ENCODE measurements at regions not wholly inside any gene's neighbourhood (a gene's known extent, or its start where the extent isn't known, plus 50 kb on each side); places are given as distances from the start of the nearest gene placed in this dataset.
"Not testable (repeated sequence)": the region's sequence is repeated elsewhere in the genome, so short reads cannot be mapped to it uniquely, and the experiment has no call there.

DNA sequence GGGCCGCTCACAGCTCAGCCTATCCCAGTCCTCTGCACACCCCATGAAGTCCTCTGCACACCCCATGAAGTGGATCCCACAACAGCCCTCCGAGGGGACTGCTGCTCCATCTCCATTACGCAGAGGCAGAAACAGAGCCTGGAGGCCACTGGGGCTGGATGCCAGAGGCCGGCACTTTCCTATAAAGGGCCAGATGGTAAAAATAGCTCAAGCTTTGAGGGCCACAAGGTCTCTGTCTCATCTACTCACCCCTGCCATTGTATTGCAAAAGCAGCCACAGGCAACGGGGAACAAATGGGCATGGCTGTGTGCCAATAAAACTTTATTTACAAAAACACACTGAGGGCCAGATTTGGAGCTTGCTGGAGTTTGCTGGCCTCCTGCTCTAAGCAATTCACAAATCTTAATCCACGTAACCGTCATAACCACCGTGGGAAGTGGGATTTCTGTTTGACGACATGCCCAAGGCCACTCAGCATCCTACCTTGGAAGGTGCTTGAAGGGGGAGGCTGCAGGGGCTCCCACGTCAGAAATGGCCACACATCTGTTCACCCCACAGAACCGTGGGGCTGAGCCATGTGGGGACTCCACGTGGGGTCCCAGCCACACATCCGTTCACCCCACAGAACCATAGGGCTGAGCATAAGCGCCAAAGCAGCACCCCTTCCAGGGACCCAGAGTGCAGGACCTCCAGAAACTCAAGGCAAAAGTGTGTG, 92.0 kb downstream of the NCOR2 start:
- DNase-seq (ENCODE audit: low read depth): no peak

- DNase-seq (ENCODE audit: low read depth): no peak
These were observed 92.7 kb downstream of the NCOR2 start for GRCh38 chr12:124474709-124475108.

DNA sequence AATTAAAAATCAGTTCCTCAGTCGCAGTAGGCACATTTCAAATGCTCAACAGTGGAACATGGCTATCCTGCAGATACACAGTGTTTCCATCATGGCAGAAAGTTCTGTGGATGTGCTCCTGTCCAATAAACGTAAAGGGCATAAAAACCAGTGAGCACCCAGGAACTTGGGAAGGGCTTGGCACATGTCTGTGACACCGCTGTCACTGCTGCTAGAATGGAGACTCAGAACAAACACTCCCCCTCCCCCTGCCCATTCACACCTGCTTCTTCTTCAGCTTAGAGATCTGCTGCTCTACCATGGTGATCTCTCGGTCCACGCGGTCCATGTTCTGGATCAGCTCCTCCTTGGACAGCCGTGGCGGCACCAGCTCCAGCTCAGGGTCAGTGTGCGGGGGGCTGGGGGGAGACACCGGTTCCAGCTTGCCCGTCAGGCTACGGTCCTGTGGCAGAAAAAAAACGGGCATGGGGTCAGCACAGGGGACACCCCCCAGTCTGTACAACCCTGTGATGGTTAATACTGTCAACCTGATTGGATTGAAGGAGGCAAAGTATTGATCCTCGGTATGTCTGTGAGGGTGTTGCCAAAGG, 94.6 kb downstream of the NCOR2 start:
- no peak for DNase-seq (ENCODE audit: low read depth)

DNA sequence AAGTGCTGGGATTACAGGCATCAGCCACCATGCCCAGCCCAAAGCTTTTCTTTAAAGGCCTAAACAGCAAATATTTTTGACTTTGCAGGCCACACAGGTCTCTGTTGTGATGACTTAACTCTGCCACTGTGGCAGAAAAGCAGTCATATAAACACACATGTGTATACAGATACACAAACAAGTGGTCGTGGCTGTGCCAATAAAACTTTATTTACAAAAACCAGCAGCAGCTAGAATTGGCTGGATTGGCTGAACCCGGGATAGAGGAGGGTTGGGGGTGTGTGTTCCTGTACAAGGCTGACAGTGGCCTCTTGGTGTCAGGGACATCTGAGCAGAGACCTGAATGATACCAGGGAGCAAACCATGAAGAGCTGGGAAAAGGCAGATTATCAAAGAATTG, 95.6 kb downstream of the NCOR2 start:
- DNase-seq (ENCODE audit: low read depth): no peak

GRCh38 chr12:124470806-124471205, 96.6 kb downstream of the NCOR2 start:
- DNase-seq (ENCODE audit: low read depth): no peak

GRCh38 chr12:124470139-124470538, 97.3 kb downstream of the NCOR2 start:
- no peak for DNase-seq (ENCODE audit: low read depth)

DNA sequence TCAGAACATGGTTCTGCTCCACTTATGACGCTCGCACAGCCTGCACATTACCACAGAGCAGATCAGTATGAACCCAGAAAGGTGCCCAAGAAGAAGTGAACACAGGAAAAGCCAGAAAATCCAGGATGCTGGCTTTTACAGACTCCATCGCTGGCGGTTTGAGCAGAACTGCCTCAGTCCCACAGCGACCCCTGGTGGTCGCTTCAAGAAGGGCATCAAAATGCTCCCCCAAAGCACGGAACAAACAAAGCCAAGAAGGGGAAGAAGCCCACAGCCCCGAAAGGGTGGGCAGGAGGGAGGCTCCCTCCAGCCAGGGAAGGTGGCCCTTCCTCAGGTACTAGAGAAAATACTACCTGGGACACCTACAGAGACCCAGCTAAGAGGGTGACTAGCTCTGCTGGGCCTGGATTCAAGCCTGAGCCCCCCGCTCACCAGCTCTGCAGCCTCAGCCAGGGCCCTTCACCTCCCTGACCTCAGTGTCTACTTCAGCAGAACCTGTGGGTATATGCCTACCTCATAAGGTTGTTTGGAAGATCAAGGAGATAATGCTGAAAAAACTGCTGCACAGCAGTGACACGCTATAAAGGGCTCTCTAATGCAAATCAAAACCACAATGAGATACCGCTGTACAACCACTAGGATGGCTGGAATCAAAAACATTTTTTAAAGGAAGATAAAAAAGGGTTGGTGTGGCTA, 98.1 kb downstream of the NCOR2 start:
- DNase-seq (ENCODE audit: low read depth): no peak

GRCh38 chr12:124467549-124467948, 99.9 kb downstream of the NCOR2 start:
- not testable (repeated sequence) for DNase-seq (ENCODE audit: low read depth)

GRCh38 chr12:124466216-124467128, 100.9 kb downstream of the NCOR2 start:
- no peak for DNase-seq (ENCODE audit: low read depth)

DNA sequence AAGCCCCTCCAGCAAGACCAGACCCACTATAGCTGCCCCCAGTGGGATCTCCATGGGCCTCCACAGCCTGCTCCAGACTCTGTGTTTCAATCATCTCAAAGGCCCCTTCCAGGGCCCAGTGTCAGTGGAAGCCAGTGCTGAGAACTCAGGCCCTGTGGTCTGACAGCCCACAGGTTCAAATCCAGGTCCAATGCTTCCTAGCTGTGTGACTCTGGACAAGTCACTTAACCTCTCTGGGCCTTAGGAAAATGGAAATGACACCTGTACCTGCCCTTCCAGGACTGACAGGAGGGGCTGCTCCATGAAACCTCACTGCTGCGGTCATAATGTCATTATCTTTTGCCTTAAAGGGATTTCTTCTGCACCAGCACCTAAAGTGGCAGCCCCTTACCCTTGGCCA, 101.9 kb downstream of the NCOR2 start:
- DNase-seq (ENCODE audit: low read depth): no peak

GRCh38 chr12:124464830-124465229, 102.6 kb downstream of the NCOR2 start:
- DNase-seq (ENCODE audit: low read depth): no peak

- no peak for DNase-seq (ENCODE audit: low read depth)
These were observed 103.3 kb downstream of the NCOR2 start for GRCh38 chr12:124464062-124464461.

- no peak for DNase-seq (ENCODE audit: low read depth)
These were observed 104.0 kb downstream of the NCOR2 start for GRCh38 chr12:124463341-124463921.

DNA sequence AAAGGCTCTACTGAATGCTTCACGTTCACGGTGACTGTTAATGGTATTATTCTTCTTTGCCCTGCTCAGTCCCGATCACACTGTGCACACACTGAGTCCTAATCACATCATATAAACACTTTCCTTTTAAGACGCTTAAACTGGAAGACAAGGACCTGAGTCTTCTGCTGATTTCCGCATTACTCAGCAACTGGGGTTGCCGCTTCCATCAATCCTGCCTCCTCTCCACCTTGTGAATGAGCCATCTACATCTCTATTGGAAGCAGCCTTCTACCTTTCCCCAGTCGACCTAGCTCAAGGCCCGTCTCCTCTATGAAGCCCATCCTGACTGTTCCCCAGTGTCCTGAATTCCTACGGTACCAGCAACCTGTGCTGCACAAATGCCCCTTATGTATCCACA, 104.7 kb downstream of the NCOR2 start:
- no peak for DNase-seq (ENCODE audit: low read depth)

GRCh38 chr12:124461851-124462623, 105.4 kb downstream of the NCOR2 start:
- DNase-seq (ENCODE audit: low read depth): no peak

DNA sequence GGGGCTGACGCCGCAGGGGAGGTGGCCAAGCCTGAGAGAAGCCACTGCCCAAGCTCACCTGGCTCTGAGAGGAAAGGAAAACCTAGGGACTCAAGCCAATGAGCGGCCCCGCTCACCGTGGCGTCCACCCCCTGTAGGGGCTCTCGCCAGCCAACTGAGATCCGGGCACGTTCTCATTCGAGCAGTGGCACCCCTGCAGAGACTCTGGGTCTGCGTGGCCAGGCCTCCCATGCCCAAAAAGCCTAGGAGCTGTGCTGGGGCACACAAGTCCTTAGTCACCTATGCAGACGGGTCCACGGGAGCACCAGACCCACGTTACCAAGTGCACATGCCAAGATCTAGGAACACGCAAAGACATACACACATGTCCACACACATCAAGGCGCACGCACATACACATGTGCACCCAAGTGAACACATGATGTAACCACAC, 106.2 kb downstream of the NCOR2 start:
- no peak for DNase-seq (ENCODE audit: low read depth)

GRCh38 chr12:124460771-124461170, 106.6 kb downstream of the NCOR2 start:
- DNase-seq (ENCODE audit: low read depth): no peak

GRCh38 chr12:124459852-124460645, 107.4 kb downstream of the NCOR2 start:
- no peak for DNase-seq (ENCODE audit: low read depth)

DNA sequence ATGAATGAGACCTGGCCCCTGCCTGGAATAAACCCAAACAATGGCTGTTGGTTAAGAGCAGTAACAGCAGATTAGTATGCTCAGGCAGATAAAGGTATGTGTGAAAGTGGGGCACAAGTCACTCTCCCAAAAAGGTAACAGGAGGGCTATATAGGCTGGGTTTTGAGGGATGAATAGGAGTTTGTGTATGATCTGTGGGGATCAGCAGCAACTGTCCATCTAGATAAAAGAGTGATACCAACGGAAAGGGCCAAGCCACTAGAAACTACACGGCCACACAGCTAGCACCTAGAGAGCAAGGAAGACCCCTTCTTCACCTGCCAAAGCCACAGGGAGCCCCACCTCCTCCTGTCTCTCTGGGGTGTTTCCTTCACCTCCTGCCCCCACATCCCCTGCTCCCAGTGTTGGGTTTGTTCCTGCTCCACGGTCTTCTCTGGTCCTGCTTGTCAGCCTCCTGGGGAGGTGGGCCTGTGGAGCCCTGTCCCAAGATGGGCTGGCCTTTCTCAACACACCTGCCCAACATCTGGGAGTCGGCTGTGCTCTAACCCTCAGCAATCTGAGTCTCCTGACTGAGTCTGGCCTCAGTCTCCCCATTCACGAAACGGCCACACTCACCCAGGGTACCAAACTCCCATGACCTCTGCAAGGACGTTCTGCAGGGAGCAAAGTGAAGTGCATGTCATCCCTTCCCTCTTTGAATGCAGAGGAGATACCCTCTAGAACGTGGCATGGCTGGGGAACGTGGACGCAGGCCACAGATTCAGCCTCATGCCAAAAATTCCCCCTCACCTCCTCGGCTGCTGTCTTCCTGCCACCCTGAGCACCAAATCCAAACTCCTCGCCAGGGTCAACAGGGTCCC, 108.2 kb downstream of the NCOR2 start:
- no peak for DNase-seq (ENCODE audit: low read depth)

Data from GM04503 (cell line).